ENCODE measurements at regions not wholly inside any gene's neighbourhood (a gene's known extent, or its start where the extent isn't known, plus 50 kb on each side); places are given as distances from the start of the nearest gene placed in this dataset.
"Not testable (repeated sequence)": the region's sequence is repeated elsewhere in the genome, so short reads cannot be mapped to it uniquely, and the experiment has no call there.

DNA sequence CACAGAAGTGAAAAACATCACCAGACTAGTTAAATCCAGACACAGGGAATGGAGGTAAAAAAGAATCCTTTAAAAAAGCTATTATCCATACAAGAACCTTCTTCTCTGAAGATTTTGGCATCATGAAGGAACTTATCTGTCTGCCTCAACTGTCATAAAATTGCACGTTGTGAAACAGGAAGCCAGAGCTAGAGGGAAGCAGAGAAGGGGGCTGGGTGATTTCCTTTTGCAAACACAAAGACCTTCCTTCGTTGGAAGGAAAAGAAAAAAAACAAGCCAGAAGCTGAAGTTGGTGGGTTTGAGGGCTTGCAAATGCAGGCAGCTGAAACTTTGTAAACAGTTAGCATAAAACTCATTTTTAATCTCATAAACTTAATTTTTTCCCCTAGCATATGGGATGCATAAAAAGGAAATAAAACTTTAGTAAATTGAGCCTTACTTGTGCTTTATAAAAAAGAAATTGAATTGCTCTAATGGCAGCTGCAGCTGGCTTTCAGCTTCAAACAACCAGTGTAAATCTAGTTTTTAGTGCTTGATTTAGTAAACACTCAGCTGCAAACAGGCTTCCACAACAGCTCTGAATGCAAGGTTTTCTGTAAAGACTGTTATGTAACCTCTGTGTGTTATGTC, 101.6 kb downstream of the OTUD1 start:
- Histone ChIP-seq H3K27ac (peak overlapping the region in 2 of 21 experiments; percentile 19 to 20), H3K4me3 (no peak overlapping the region)

DNA sequence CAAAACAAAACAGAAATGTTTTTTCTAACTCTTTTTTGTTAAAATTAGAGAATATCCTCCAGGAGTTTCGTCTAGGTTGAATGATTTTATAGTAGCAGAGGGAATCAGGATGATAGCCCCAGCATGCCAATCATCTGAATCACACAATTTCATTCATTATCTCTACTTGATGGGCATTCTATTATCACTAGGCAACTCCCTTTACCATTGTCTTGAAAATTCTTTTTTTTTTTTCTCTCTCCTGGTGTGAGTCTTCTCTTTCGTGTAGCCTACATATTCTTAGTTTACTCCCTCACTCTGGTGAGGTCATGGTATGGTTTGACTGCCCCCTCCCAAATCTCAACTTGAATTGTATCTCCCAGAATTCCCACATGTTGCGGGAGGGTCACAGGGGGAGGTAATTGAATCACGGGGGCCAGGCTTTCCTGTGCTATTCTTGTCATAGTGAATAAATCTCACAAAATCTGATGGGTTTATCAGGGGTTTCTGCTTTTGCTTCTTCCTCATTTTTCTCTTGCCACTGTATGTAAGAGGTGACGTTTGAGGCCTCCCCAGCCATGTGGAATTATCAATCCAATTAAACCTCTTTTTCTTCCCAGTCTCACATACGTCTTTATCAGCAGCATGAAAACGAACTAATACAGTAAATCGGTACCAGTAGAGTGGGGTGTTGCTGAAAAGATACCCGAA, 105.0 kb downstream of the OTUD1 start:
- Histone ChIP-seq H3K27ac (no peak overlapping the region), H3K4me3 (no peak overlapping the region)

DNA sequence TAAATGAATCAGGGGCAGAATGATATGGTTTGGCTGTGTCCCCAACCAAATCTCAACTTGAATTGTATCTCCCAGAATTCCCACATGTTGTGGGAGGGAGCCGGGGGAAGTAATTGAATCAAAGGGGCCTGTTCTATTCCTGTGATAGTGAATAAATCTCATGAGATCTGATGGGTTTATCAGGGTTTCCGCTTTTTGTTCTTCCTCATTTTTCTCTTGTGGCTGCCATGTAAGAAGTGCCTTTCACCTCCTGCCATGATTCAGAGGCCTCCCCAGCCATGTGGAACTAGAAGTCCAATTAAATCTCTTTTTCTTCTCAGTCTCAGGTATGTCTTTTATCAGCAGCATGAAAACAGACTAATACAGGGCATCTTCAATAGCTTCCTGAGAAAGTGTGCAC, 107.0 kb downstream of the OTUD1 start:
- not testable (repeated sequence) for H3K4me3 ChIP-seq, H3K27ac ChIP-seq

DNA sequence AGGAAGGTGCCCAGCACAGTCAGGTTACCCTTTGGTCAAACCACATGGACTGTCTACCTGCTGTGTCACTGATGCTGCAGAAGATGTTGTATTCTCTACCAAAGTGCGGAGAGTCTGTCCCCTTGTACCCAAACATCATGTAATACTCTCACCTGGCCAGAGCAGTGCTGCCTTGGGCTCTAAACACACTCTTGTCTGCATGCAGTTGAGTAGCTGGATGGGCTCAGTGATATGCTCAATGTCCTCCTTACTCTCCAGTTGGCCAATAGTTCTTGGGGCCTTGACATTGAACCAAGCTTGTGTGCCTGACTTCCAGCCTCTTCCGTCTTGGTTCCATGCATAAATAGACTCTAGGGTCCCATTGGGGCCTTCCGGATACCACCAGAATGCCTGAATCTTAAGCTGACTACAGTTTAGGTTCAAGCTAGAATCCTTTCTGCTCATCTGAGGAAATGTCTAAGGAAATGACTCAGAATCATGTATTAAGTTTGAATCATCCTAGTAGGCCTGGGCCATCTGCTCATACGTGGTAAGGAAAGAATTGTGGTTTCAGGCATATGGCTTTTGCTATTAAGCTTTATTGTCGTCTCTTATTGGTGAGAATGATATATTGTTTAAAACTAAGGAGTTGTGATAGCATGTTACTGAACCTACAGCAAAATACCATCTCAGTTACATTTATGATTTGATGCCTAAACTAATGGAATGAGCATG, 118.0 kb downstream of the OTUD1 start:
- H3K4me3 ChIP-seq: no peak overlapping the region
- peak overlapping the region in 7 of 21 experiments; percentile 1 to 57 (median 35) for H3K27ac ChIP-seq

DNA sequence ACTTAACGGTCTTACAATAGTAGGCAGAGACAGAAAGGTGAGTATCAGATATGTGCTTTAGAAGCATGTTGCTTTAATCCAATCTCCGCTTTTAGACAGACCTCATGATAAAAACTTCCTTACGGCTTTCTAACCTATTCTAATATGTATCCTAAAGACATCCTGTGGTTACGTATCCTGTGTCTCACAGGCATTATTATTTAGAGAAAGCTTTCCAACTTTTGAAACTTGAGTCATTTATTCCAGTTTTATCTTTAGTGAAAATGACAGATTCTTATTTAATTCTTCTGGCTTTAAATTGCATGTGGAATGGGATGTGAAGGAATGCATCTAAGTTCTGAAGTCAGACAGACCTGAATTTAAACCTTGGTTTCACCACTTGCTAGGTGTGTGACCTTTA, 118.9 kb downstream of the OTUD1 start:
- peak overlapping the region in 2 of 21 experiments; percentile 25 to 55 for H3K27ac ChIP-seq

DNA sequence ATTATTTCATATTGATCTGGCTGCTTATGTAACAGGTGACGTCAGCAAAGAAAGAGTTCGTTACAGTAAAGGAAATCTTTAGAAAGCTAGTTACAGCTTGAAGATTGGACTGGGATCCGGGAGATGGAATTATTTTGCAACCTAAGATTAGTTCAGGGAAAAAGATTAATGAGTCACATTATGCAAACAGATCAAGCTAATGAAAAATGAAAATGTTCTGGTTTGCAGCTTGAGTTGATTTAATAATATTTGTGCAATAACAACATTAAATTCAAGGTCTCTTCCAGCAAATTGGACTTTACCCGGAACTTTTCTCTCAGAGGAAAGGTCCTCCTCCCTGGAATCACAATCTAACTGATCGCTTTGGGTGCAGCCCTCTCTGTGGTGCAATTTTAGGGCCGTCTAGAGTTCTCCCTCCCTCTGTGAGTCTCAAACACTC, 119.5 kb downstream of the OTUD1 start:
- no peak overlapping the region for H3K27ac ChIP-seq
- H3K4me3 ChIP-seq: no peak overlapping the region

More for the DNA sequence above, 118.9 kb downstream of the OTUD1 start:
- no peak overlapping the region for H3K4me3 ChIP-seq

DNA sequence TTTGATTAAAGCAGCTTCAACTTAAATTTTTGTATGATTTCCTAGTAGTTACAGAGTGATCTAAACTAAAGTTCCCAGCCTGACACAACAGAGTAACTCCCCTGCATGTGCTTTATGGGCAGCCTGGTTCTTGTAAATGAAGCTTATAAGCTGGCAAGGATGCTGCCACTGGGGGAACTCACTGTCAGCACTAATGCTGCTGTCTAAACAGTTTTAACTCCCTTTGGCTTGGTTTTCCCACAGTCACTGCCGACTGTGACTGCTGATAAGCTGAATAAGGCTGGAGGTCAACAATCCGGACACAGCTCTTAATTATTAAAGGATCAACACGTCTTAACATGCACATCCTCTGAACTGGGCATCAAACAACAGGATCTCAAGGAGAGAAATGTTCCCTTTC, 130.1 kb downstream of the OTUD1 start:
- H3K27ac ChIP-seq: no peak overlapping the region
- H3K4me3 ChIP-seq: no peak overlapping the region

DNA sequence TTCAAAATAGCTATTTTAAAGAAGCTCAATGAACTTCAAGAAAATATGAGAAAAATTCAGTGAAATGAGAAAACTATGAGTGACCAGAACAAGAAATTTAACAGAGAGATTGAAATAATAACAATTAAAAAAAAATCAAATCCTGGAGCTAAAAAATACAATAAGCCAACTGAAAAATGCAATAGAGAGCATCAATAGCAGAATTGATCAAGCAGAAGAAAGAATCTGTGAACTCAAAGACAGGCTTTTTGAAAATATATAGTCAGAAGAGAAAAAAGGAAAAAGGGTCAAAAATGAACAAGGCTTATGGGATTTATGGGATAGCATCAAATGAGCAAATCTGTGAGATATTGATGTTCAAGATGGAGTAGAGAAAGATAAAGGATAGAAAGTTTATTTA, 133.0 kb downstream of the OTUD1 start:
- H3K27ac ChIP-seq: no peak overlapping the region
- H3K4me3 ChIP-seq: no peak overlapping the region

DNA sequence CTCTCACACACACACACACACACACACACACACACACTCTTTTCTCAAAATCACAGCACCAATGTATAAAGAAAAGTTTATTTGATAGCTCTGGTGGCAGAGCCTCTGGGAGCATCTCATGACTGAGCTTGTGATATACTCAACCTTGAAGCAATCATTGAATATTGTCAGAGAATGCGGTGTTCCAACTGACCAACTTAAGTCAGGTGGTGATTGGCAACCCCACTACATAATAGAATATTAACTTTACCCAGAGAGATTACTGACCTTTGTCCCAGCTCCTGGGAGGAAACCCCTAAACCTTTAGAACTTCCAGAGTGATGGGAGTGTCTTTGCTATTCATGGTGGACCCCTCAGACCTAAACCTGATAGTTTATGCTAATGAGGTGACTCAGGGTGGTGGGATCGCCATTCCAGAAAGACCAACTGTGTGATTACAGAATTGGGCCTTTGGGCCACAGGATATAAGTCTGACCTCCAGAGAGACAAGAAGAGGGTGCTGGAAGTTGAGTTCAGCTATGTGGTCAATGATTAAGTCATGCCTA, 143.1 kb downstream of the OTUD1 start:
- Histone ChIP-seq H3K27ac (no peak overlapping the region), H3K4me3 (no peak overlapping the region)

DNA sequence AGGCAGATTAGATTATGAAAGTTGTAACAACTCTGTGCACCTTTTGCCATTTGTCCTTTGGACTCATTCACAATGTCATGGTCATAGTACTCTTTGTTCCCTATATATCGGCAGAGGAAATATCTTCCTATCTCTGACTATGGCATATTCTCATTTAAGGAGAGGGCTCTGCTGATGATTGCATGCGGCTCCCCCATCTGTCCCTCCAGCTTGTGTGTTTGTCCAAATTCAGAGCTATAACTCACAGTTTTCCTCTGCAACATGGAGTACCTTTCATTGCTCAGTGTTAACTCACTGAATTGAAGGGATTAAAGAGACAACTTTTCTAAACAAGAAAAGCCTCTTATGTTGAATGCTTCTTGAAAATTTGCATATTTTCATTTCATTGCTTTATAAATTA, 145.5 kb downstream of the OTUD1 start:
- Histone ChIP-seq H3K27ac (no peak overlapping the region), H3K4me3 (no peak overlapping the region)

DNA sequence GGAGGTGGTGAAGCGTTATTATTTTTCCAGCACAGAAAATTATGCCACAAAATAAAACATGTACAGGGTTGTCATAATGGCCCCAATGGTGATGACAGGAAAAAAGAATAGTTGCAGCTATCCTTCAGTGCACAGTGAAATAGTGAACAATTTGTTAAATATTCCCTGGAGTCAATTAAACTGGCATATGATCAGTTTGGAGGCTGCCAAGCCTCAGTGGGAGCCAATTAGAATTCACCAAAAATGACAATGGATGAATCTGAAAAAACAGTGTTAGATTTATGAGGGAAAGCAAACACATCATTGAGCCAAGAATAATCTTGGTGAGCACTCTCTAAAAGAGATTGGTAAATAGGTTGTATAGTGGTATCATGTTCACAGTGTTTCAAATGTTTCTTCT, 146.3 kb downstream of the OTUD1 start:
- Histone ChIP-seq H3K27ac (no peak overlapping the region), H3K4me3 (no peak overlapping the region)

DNA sequence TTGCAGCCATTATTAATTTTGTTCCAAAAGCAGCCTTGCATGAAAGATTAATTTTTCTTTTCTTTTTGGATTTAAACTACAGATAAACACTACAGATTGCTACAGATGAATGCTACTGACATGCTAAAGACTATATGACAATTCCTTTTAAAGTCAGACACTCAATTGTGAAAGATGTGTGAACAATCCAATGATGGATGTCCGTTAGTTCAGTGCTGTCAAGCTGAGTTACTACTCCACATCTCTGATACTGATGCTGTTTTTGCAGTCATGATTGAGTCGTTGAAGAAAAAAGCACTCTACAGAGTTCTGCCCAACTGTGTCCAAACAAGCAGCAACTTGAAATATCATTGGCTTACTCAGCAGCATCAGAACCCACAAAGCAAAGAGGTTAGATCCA, 146.8 kb downstream of the OTUD1 start:
- H3K4me3 ChIP-seq: no peak overlapping the region
- H3K27ac ChIP-seq: no peak overlapping the region

DNA sequence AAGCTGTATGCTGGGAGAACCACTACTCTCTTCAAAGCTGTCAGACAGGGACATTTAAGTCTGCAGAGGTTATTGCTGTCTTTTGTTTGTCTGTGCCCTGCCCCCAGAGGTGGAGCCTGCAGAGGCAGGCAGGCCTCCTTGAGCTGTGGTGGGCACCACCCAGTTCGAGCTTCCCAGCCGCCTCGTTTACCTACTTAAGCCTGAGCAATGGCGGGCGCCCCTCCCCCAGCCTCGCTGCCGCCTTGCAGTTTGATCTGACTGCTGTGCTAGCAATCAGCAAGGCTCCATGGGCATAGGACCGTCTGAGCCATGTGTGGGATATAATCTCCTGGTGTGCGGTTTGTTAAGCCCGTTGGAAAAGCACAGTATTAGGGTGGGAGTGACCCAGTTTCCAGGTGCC, 156.4 kb downstream of the OTUD1 start:
- H3K27ac ChIP-seq, H3K4me3 ChIP-seq: not testable (repeated sequence)

DNA sequence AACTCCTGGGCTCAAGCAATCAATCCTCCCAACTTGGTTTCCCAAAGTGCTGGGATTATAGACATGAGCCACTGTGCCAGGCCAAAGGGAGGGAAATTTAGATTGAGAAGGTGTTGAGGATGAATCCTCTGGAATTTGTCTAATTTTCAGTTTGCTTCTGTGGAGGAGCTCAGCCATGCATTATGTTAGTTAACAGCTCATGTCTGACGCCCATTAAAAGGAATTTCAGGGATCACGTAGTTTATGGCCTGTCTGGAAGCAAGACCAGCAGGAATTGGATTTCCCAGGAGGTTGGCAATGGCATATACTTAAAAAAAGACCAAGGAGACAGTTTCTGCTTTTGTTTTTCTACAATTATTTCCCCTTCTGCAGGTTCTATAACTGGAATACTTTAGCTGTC, 165.7 kb downstream of the OTUD1 start:
- Histone ChIP-seq H3K27ac (no peak overlapping the region), H3K4me3 (no peak overlapping the region)

DNA sequence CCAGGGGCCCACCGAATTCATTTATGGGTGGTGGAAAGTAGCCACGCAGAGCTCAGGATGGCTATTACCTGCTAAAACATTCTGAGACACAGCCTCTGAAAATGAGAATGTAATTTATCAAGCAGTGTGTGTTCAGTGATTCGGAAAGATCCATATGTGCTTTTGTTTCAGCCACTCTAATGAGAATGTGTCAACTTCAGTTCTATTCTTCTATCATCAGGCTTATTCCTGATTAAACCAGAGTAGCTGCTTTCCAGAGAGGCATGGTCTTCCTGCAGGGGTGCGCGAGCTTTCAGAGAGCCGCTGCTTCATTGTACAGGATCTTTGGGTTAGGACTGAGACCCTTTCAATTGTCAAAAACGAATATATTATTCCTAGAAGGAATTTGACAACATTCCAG, 167.6 kb downstream of the OTUD1 start:
- H3K4me3 ChIP-seq: no peak overlapping the region
- no peak overlapping the region for H3K27ac ChIP-seq

DNA sequence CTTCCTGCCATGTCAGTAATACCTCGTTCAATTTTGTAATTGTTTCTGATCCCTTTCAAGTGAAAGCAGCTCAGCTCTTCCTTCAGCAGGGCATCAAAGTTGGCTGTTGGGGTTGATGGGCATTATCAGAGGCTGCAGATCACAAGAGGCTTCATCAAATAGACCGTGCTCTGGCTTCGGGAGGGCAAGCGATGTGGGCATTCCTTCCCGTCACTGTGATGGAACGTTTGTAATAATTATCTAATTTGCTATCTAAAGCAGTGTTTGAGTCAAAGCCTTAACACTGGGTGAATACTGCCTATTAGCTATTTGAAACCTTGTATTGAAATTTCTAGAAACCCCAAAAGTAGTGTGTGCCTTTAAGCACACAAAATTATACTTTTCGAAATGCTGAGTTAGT, 170.1 kb downstream of the OTUD1 start:
- Histone ChIP-seq H3K27ac (no peak overlapping the region), H3K4me3 (no peak overlapping the region)

DNA sequence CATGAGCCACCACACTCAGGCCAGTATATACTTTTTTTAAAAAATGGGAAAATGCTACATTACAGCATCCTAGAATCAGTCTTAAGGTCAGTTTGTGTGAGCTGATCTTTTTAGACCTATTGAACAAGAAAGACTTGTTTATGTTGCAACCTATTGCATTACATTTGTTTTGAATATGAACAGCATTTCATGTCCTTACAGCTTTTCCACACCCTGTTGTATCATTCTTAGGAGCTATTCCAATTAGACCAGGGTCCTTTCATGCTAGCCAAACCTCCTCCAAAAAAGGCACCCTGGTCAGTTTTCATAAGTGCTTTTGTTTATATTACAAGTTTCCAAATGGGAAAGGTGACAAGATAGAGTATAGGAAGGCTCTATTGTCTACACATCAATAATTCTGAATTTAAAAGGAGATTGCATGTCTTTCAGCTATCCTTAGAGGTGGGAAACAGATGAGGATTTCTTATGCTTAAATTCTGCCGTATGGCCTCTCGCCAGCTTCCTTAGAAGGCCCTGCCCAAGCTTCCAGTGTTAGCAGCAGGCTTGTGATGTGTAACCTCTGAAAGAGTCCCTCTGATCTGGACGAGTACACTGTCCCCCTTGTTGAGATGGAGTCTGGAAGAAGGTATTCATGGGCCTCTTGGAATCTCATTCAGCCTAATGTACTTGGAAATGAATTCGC, 171.9 kb downstream of the OTUD1 start:
- Histone ChIP-seq H3K4me3 (no peak overlapping the region), H3K27ac (peak overlapping the region in 6 of 21 experiments; percentile 8 to 52 (median 28))

DNA sequence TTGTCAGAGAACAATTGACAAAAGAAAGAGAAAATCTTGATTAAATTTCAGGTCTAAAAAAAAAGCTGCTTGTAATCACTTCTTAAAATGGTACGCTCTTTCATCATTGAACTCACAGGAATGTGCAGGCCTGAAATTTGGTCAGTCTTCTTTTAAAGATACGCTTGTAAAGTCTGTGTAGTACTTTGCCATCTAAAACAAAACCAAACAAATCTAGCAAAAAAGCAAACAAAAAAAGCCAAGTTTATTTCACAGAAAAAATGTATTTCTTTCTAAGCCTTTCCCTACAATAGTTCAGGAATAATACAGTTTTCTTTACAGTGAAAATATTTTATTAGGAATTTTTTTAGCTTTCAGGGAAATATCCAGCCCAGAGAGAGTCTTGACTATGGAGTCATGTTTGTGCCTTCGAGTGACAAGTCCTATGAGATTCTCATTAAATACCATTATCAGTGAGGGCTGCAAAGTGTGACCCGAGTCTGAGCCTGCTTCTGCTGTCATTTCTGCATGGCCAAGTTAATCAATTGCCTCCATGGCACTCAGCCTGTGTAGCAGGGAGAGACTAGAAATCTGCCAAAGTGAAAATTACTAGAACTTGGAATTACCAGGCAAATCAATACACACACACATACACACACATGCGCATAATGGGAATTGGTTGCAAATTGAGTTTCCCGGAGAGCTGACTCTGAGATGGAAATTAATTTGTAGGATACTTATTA, 172.6 kb downstream of the OTUD1 start:
- H3K4me3 ChIP-seq: no peak overlapping the region
- H3K27ac ChIP-seq: peak overlapping the region in 3 of 21 experiments; percentile 10 to 48 (median 48)

DNA sequence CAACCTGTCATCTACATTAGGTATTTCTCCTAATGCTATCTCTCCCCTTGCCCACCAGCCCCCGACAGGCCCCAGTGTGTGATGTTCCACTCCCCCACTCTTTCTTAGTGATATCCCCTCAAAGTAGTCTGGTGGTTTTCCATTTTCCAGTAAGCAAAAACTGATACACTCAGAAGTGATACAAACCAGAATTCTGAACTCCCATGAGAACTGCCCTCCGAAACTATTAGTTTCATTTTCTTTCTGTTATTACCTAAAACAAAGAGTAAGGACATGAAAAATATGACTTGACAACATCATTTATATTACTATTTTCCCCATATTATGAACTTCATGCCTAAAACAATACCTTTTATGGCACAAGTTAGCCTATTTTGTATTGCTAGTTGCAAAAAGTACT, 175.0 kb downstream of the OTUD1 start:
- Histone ChIP-seq H3K27ac (no peak overlapping the region), H3K4me3 (no peak overlapping the region)

DNA sequence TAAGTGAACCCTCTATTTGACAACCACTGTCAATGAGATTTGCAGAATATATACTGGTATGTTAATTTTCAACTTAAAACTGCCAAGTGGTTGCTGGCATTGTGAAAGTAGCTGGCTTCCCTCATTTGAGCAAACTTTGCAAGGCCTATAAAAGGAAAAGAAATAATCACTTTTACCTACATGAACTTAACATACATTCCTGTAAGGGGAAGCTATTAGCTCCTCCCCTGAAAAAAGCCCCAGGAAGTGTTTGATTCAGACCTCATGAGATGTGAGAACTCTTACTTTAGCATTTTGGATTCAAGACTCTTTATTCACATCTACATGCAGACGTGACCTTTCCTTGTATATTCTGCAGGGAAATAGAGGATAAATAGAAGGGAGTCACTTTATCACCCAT, 175.6 kb downstream of the OTUD1 start:
- Histone ChIP-seq H3K27ac (no peak overlapping the region), H3K4me3 (no peak overlapping the region)

All from skin epidermis (tissue), 12 donors.